ENCODE measurements at regions not wholly inside any gene's neighbourhood (a gene's known extent, or its start where the extent isn't known, plus 50 kb on each side); places are given as distances from the start of the nearest gene placed in this dataset.

- no peak for TF ChIP-seq CTCF (IDR thresholded peaks at IDR 0.05)
- intact Hi-C loops (cut with DNase I) = no loop called here
- H3K36me3 ChIP-seq = no peaks in the 10 kb centered on the region
Observed at GRCh38 chr14:85191986-85192385, 338.0 kb upstream of the FLRT2 start.

DNA sequence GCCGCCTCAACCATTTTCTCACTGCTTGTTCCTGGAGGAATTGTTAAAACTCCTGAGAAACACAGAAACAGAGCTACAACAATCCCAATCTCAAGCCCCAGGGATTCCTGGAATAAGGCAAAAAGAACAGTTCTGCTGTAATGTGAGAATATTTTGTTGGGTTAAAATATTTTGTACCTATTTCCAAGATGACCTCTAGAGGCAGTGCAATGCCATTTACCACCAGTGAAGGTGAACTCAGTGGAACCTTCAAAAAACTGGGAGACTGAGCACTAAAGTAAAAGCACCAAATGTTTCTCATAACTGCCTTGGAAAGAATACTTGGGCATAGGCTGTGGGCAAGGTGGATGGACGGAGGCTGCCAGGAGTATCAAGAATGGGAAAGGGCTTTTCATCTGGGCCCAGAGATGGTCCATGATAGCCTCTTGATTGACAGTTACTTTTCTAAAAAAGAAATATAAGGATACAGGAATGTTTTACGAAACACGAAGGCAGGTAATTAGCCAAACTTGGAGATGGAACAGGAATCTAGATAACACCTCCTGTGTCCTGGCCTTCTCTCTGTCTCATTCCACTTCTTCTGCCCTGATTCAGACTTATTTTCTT lies 334.0 kb upstream of the FLRT2 start:
- DNase-seq = no peak
- Histone ChIP-seq H3K27ac (no peak overlapping the region), H3K4me1 (no peaks in the 10 kb centered on the region), H3K9ac (ENCODE audit: low read depth in 2 of 2, low read length in 2 of 2) (no peak overlapping the region), H3K36me3 (no peaks in the 10 kb centered on the region), H3K4me3 (no peak overlapping the region), H3K27me3 (no peaks in the 10 kb centered on the region), H3K9me3 (no peaks in the 10 kb centered on the region)
- no peak for TF ChIP-seq CTCF (IDR thresholded peaks at IDR 0.05)
- intact Hi-C loops (cut with DNase I) = no loop called here

More at GRCh38 chr14:85191986-85192385, 338.0 kb upstream of the FLRT2 start:
- Histone ChIP-seq H3K27me3 (no peaks in the 10 kb centered on the region), H3K9me3 (no peaks in the 10 kb centered on the region), H3K4me3 (no peak overlapping the region), H3K9ac (ENCODE audit: low read depth in 2 of 2, low read length in 2 of 2) (no peak overlapping the region), H3K27ac (no peak overlapping the region), H3K4me1 (no peaks in the 10 kb centered on the region)
- no peak for DNase-seq

DNA sequence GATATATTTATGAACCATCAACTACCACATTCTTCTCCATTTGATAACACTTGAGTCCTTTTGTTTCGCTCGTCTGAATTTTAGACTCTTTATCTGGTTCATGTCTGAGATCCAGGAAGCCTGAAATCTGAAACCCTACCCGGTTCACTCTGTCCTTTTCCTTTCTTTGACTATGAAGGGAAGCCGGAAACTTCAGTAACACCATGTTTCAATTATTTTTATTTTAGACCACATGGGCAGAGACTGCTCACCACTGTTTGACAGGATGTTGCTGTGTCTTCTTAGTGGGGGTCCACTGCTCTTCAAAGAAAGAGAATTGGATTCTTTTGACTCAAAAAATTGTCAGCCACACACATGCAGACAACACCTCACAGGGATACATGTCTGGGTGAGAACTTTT lies 331.9 kb upstream of the FLRT2 start:
- H3K4me3 ChIP-seq = no peak overlapping the region
- no peak for TF ChIP-seq CTCF (IDR thresholded peaks at IDR 0.05)
- DNase-seq = no peak
- no peak overlapping the region for H3K9ac ChIP-seq (ENCODE audit: low read depth in 2 of 2, low read length in 2 of 2)
- no peaks in the 10 kb centered on the region for H3K36me3 ChIP-seq
- H3K27ac ChIP-seq = no peak overlapping the region
- no peaks in the 10 kb centered on the region for H3K4me1 ChIP-seq
- intact Hi-C loops (cut with DNase I) = no loop called here
- H3K27me3 ChIP-seq = no peaks in the 10 kb centered on the region
- H3K9me3 ChIP-seq = no peaks in the 10 kb centered on the region

DNA sequence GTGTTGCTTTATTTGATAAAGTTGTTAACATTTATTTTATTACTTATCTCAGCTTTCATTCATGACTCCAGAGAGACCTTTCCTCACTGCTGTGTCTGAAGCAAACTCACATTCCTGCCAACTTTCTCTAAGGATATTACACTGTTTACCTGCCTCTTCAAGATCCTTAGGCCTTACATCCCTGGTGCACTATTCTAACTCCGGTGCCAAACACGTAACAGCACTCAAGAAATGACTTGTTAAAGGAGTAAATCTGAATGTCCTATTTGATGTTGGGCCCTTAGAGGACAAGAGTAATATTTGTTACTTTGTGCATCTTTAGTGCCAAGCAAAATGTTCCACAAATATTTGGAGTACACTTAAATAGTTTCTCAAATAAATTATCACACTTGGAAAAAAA lies 324.1 kb upstream of the FLRT2 start:
- no peak for TF ChIP-seq CTCF (IDR thresholded peaks at IDR 0.05)
- Histone ChIP-seq H3K9me3 (no peaks in the 10 kb centered on the region), H3K36me3 (no peaks in the 10 kb centered on the region), H3K27me3 (no peaks in the 10 kb centered on the region), H3K4me1 (no peaks in the 10 kb centered on the region), H3K9ac (ENCODE audit: low read depth in 2 of 2, low read length in 2 of 2) (no peak overlapping the region), H3K27ac (no peak overlapping the region), H3K4me3 (no peak overlapping the region)
- intact Hi-C loops (cut with DNase I) = no loop called here
- no peak for DNase-seq

DNA sequence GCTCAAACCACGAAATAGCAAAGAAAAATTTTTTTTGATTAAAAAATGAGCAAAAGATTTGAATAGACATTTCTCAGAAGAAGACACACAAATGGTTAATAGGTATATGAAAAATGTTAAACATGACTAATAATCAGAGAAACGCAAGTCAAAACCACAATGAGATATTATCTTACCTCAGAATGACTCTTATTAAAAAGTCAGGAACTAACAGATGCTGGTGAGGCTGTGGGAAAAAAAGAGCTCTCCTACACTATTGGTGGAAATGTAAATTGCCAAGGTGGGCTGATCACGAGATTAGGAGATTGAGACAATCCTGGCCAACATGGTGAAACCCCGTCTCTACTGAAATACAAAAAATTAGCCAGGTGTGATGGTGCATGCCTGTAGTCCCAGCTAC lies 315.5 kb upstream of the FLRT2 start:
- intact Hi-C loops (cut with DNase I) = no loop called here

More for the DNA sequence above, 315.5 kb upstream of the FLRT2 start:
- no peak for DNase-seq
- no peaks in the 10 kb centered on the region for H3K36me3 ChIP-seq
- H3K27me3 ChIP-seq = no peaks in the 10 kb centered on the region
- no peaks in the 10 kb centered on the region for H3K4me1 ChIP-seq
- no peak overlapping the region for H3K9ac ChIP-seq (ENCODE audit: low read depth in 2 of 2, low read length in 2 of 2)
- TF ChIP-seq CTCF (IDR thresholded peaks at IDR 0.05) = no peak
- H3K27ac ChIP-seq = no peak overlapping the region
- H3K9me3 ChIP-seq = no peaks in the 10 kb centered on the region
- H3K4me3 ChIP-seq = no peak overlapping the region
